OCI-LY7 (cell line): ENCODE measurements at regions not wholly inside any gene's neighbourhood (a gene's known extent, or its start where the extent isn't known, plus 50 kb on each side); places are given as distances from the start of the nearest gene placed in this dataset.

Source experiments
- CTCF ChIP-seq: fragments of 200-600 bp; sonication (generic); conservative IDR thresholded peaks from 2 replicates; pipeline ENCODE4 v1.5.1; 2014; ENCODE audit warnings: mild to moderate bottlenecking, antibody characterized with exemption, low read length, moderate library complexity, mixed read lengths
- EZH2phosphoT487 ChIP-seq: fragments of 200-600 bp; sonication (generic); IDR thresholded peaks from 2 replicates; pipeline ENCODE4 v1.6.1; 2018; ENCODE audit warnings: low read depth, borderline replicate concordance, mild to moderate bottlenecking, mixed run types, antibody characterized with exemption, low read length, moderate library complexity, mixed read lengths

DNA sequence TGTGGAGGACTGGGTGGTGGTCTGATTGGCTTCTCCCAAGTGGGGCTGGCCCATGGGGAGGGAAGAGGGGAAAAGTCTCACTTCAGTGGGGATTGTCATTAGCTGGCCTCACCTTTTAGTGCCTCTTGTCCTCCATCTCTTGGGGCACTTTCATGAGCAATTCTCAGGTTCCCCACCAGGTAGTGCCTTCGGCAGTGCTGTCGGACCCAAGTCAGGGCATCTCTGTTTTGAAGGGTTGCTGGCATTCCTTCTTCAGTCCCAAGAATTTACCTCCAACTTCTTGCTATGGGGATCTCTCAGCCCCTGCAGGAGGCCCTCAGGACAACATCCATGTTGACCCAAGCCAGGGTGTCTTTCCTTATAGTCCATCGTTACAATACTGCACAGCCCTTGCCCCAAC, 54.7 kb upstream of the F3 start:
- TF ChIP-seq CTCF (no peak), EZH2phosphoT487 (no peak)
